Loucy (cell line): ENCODE measurements at regions not wholly inside any gene's neighbourhood (a gene's known extent, or its start where the extent isn't known, plus 50 kb on each side); places are given as distances from the start of the nearest gene placed in this dataset.

Experiments used
- H2AFZ ChIP-seq: fragments of 200-600 bp; sonication (generic); 2 replicates; pipeline ENCODE4 v1.6.0; 2016; ENCODE audit warnings: antibody characterized with exemption, mild to moderate bottlenecking, low read length, moderate library complexity
- H3F3A ChIP-seq: fragments of 200-600 bp; 2 replicates; pipeline ENCODE4 v1.6.0; 2016; ENCODE audit warnings: antibody characterized with exemption, low read depth, mild to moderate bottlenecking
- H3K27me3 ChIP-seq: fragments of 200-600 bp; sonication (generic); 2 replicates; pipeline ENCODE4 v1.6.1; 2014; ENCODE audit warnings: low read length, mild to moderate bottlenecking; ENCODE audit not compliant: insufficient read depth, poor library complexity, severe bottlenecking
- H3K36me3 ChIP-seq: fragments of 200-600 bp; sonication (generic); 2 replicates; pipeline ENCODE4 v1.6.1; 2016; ENCODE audit warnings: low read length; ENCODE audit not compliant: insufficient read depth
- H3K4me1 ChIP-seq: fragments of 200-600 bp; sonication (generic); 2 replicates; pipeline ENCODE4 v1.5.1; 2014; ENCODE audit warnings: low read length, mild to moderate bottlenecking; ENCODE audit not compliant: insufficient read depth, poor library complexity, severe bottlenecking
- H3K4me2 ChIP-seq: fragments of 200-600 bp; sonication (generic); 2 replicates; pipeline ENCODE4 v1.6.0; 2014; ENCODE audit warnings: antibody characterized with exemption, low read length, low read depth, mild to moderate bottlenecking; ENCODE audit not compliant: poor library complexity, severe bottlenecking
- H3K4me3 ChIP-seq: fragments of 200-600 bp; sonication (generic); 2 replicates; pipeline ENCODE4 v1.5.1; 2014; ENCODE audit warnings: low read length, mild to moderate bottlenecking, mixed read lengths; ENCODE audit not compliant: poor library complexity, severe bottlenecking
- H3K79me2 ChIP-seq: fragments of 200-600 bp; sonication (generic); 2 replicates; pipeline ENCODE4 v1.6.1; 2014; ENCODE audit warnings: low read length; ENCODE audit not compliant: insufficient read depth
- H3K9ac ChIP-seq: fragments of 200-600 bp; sonication (generic); 2 replicates; pipeline ENCODE4 v1.6.0; 2014; ENCODE audit warnings: mild to moderate bottlenecking, low read depth, low read length, moderate library complexity; ENCODE audit not compliant: poor library complexity, severe bottlenecking
- H3K9me2 ChIP-seq: fragments of 200-600 bp; sonication (generic); replicated peaks from 2 replicates; pipeline ENCODE4 v1.6.1; 2016; ENCODE audit warnings: low read depth, low read length, mixed read lengths
- H3K9me3 ChIP-seq: fragments of 200-600 bp; sonication (generic); 2 replicates; pipeline ENCODE4 v1.6.1; 2014; ENCODE audit warnings: mild to moderate bottlenecking, antibody characterized with exemption, low read length, low read depth; ENCODE audit not compliant: insufficient read depth
- H4K20me1 ChIP-seq: fragments of 200-600 bp; sonication (generic); 2 replicates; pipeline ENCODE4 v1.6.0; 2014; ENCODE audit warnings: antibody characterized with exemption, low read length, mild to moderate bottlenecking; ENCODE audit not compliant: insufficient read depth, poor library complexity, severe bottlenecking
- CTCF ChIP-seq: fragments of 200-600 bp; sonication (generic); conservative IDR thresholded peaks from 2 replicates; pipeline ENCODE4 v1.5.1; 2014; ENCODE audit warnings: mild to moderate bottlenecking, antibody characterized with exemption, low read length
- EZH2phosphoT487 ChIP-seq: fragments of 200-600 bp; IDR thresholded peaks from 2 replicates; pipeline ENCODE4 v1.6.1; 2018; ENCODE audit warnings: antibody characterized with exemption, mild to moderate bottlenecking, moderate library complexity, borderline replicate concordance

GRCh38 chr21:20013851-20014250 is 984.4 kb upstream of the NCAM2 start:
- Histone ChIP-seq H2AFZ (no peak overlapping the region), H3K4me3 (no peak overlapping the region), H3K27me3 (no peaks in the 10 kb centered on the region), H3K9ac (no peak overlapping the region), H3K79me2 (no peaks in the 10 kb centered on the region), H3F3A (no peaks in the 10 kb centered on the region), H3K9me3 (no peaks in the 10 kb centered on the region), H3K9me2 (no peaks in the 10 kb centered on the region), H3K4me2 (no peak overlapping the region), H3K4me1 (no peaks in the 10 kb centered on the region), H3K36me3 (no peaks in the 10 kb centered on the region), H4K20me1 (no peaks in the 10 kb centered on the region)
- no peak for TF ChIP-seq CTCF
- no peak for TF ChIP-seq EZH2phosphoT487

DNA sequence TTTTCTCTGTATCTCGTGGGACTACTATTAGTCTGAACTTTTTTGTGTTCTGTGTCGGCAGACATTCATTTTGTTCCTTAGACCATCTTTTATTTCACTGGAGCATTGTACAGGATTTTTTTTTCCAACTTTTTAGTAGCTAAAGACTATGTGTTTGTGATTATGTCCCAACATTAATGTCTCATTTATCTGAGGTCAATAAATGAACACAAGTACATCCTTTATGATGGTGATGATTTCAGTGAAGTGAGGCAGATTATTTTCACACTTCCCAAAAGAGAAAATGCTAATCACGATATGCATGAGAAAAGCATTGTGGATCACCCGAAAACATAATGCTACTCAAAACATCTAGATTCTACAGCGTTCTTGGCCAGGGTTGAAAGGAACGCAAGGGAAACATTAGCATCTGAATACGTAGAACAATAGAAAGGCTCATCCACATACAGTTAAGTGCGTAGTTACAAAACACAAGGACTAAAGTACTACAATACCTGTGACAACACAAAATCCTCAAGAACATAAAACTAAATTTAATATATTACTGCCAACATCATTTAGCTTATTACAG is 981.7 kb upstream of the NCAM2 start:
- Histone ChIP-seq H4K20me1 (no peaks in the 10 kb centered on the region), H3K9ac (no peak overlapping the region), H3K9me2 (no peaks in the 10 kb centered on the region), H3K27me3 (no peaks in the 10 kb centered on the region), H3F3A (no peaks in the 10 kb centered on the region), H3K4me2 (no peak overlapping the region), H3K36me3 (no peaks in the 10 kb centered on the region), H2AFZ (no peak overlapping the region), H3K79me2 (no peaks in the 10 kb centered on the region), H3K9me3 (no peaks in the 10 kb centered on the region), H3K4me3 (no peak overlapping the region), H3K4me1 (no peaks in the 10 kb centered on the region)
- TF ChIP-seq EZH2phosphoT487 = no peak
- TF ChIP-seq CTCF = no peak

DNA sequence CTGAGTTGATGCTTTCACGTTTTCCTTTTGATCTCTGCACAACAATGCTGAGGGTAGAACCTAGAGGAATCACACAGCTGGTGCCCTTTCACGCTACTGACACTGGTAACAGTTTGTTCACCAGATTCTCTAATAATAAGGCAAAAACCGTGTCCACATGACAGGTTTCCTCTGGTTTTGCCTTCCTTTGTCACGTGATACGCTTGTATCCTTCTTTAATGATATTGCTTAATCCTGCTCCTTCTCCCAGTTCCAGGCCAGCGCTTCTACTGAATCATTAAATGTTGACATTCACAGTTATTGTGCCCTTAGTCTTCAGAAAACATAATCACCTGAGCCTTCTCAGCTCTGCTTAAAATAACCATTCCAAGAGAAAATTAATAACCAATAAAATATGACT is 978.2 kb upstream of the NCAM2 start:
- TF ChIP-seq EZH2phosphoT487 (no peak), CTCF (no peak)
- H3K9me3 ChIP-seq = no peaks in the 10 kb centered on the region
- H3K27me3 ChIP-seq = no peaks in the 10 kb centered on the region
- no peaks in the 10 kb centered on the region for H4K20me1 ChIP-seq
- no peak overlapping the region for H3K4me2 ChIP-seq
- H3K36me3 ChIP-seq = no peaks in the 10 kb centered on the region
- no peak overlapping the region for H3K9ac ChIP-seq
- no peaks in the 10 kb centered on the region for H3K79me2 ChIP-seq
- H2AFZ ChIP-seq = no peak overlapping the region
- no peaks in the 10 kb centered on the region for H3K4me1 ChIP-seq
- H3F3A ChIP-seq = no peaks in the 10 kb centered on the region
- H3K9me2 ChIP-seq = no peaks in the 10 kb centered on the region
- no peak overlapping the region for H3K4me3 ChIP-seq
